ENCODE measurements at regions not wholly inside any gene's neighbourhood (a gene's known extent, or its start where the extent isn't known, plus 50 kb on each side); places are given as distances from the start of the nearest gene placed in this dataset.

DNA sequence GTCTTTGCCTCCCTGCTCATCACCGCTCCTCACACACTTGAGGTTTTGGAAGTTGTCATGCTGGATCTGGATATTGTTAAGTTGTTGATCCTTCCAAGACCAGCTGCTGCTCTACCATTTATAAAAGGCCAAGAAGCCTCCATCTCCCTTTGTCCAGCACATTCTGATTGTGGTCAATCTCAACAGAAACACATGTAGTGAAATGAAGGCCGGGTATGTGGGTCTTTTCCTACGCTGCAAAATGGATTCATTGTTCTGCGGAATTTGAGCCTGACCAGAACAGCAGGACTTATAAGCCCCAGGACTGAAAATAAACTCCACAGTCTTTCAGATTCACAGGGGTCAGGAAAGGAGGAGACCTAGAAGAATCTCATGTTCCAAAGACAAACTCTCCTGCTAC is 238.4 kb downstream of the CMPK2 start:
- FAIRE-seq (no peak), DNase-seq (ENCODE audit: low read depth, low spot score) (no peak)
- no peak for TF ChIP-seq EZH2 (IDR thresholded peaks at IDR 0.05; ENCODE audit: low read length)
- TF ChIP-seq, protein P1, sequence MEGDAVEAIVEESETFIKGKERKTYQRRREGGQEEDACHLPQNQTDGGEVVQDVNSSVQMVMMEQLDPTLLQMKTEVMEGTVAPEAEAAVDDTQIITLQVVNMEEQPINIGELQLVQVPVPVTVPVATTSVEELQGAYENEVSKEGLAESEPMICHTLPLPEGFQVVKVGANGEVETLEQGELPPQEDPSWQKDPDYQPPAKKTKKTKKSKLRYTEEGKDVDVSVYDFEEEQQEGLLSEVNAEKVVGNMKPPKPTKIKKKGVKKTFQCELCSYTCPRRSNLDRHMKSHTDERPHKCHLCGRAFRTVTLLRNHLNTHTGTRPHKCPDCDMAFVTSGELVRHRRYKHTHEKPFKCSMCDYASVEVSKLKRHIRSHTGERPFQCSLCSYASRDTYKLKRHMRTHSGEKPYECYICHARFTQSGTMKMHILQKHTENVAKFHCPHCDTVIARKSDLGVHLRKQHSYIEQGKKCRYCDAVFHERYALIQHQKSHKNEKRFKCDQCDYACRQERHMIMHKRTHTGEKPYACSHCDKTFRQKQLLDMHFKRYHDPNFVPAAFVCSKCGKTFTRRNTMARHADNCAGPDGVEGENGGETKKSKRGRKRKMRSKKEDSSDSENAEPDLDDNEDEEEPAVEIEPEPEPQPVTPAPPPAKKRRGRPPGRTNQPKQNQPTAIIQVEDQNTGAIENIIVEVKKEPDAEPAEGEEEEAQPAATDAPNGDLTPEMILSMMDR (optimal IDR thresholded peaks at IDR 0.05 in 1 of 3, IDR thresholded peaks at IDR 0.05 in 1 of 3, conservative IDR thresholded peaks at IDR 0.05 in 1 of 3; ENCODE audit: extremely low read depth in 1 of 3, insufficient read depth in 2 of 3, low read length in 3 of 3), result no peak
- Histone ChIP-seq H2AFZ (ENCODE audit: control insufficient read depth, low read length) (no peak overlapping the region), H4K20me1 (ENCODE audit: control insufficient read depth, extremely low read depth, insufficient read depth, low read length) (no peaks in the 10 kb centered on the region), H3K9me3 (ENCODE audit: control insufficient read depth, low read depth, low read length) (no peaks in the 10 kb centered on the region), H3K4me1 (ENCODE audit: control insufficient read depth, extremely low read depth, insufficient read depth, low read length) (no peaks in the 10 kb centered on the region), H3K79me2 (ENCODE audit: control insufficient read depth, insufficient read depth, low read length) (no peaks in the 10 kb centered on the region), H3K9ac (ENCODE audit: control insufficient read depth, extremely low read depth, insufficient read depth, low read length) (no peak overlapping the region), H3K4me2 (ENCODE audit: control insufficient read depth, extremely low read depth, insufficient read depth, low read depth, low read length) (no peak overlapping the region), H3K4me3 (ENCODE audit: control insufficient read depth in 2 of 3, extremely low read depth in 1 of 3, insufficient read depth in 2 of 3, low read depth in 1 of 3, low read length in 3 of 3) (no peak overlapping the region), H3K36me3 (ENCODE audit: control insufficient read depth in 2 of 2, extremely low read depth in 1 of 2, insufficient read depth in 2 of 2, low read length in 2 of 2) (no peaks in the 10 kb centered on the region), H3K27ac (ENCODE audit: control insufficient read depth, insufficient read depth, low read length) (no peak overlapping the region), H3K9me1 (ENCODE audit: control insufficient read depth, extremely low read depth, insufficient read depth, low read length) (no peaks in the 10 kb centered on the region), H3K27me3 (ENCODE audit: control insufficient read depth, extremely low read depth, insufficient read depth, low read length) (no peaks in the 10 kb centered on the region)
- dilution Hi-C loops (cut with MboI; ENCODE audit: extremely low pct_ligation_motif_present, low sequenced_read_pairs), result no loop called here

- no peaks in the 10 kb centered on the region for H3K36me3 ChIP-seq (ENCODE audit: control insufficient read depth in 2 of 2, extremely low read depth in 1 of 2, insufficient read depth in 2 of 2, low read length in 2 of 2)
- no peaks in the 10 kb centered on the region for H3K4me1 ChIP-seq (ENCODE audit: control insufficient read depth, extremely low read depth, insufficient read depth, low read length)
- H3K4me3 ChIP-seq (ENCODE audit: control insufficient read depth in 2 of 3, extremely low read depth in 1 of 3, insufficient read depth in 2 of 3, low read depth in 1 of 3, low read length in 3 of 3), result no peak overlapping the region
- dilution Hi-C loops (cut with MboI; ENCODE audit: extremely low pct_ligation_motif_present, low sequenced_read_pairs), result no loop called here
- no peak for DNase-seq (ENCODE audit: low read depth, low spot score)
- H3K9ac ChIP-seq (ENCODE audit: control insufficient read depth, extremely low read depth, insufficient read depth, low read length), result no peak overlapping the region
- H3K9me3 ChIP-seq (ENCODE audit: control insufficient read depth, low read depth, low read length), result no peaks in the 10 kb centered on the region
- no peaks in the 10 kb centered on the region for H3K27me3 ChIP-seq (ENCODE audit: control insufficient read depth, extremely low read depth, insufficient read depth, low read length)
- no peak for FAIRE-seq
- TF ChIP-seq, protein P1 (optimal IDR thresholded peaks at IDR 0.05 in 1 of 3, IDR thresholded peaks at IDR 0.05 in 1 of 3, conservative IDR thresholded peaks at IDR 0.05 in 1 of 3; ENCODE audit: extremely low read depth in 1 of 3, insufficient read depth in 2 of 3, low read length in 3 of 3), result no peak
- TF ChIP-seq EZH2 (IDR thresholded peaks at IDR 0.05; ENCODE audit: low read length), result no peak
- no peaks in the 10 kb centered on the region for H3K9me1 ChIP-seq (ENCODE audit: control insufficient read depth, extremely low read depth, insufficient read depth, low read length)
- H3K4me2 ChIP-seq (ENCODE audit: control insufficient read depth, extremely low read depth, insufficient read depth, low read depth, low read length), result no peak overlapping the region
- no peak overlapping the region for H2AFZ ChIP-seq (ENCODE audit: control insufficient read depth, low read length)
- no peaks in the 10 kb centered on the region for H4K20me1 ChIP-seq (ENCODE audit: control insufficient read depth, extremely low read depth, insufficient read depth, low read length)
- no peak overlapping the region for H3K27ac ChIP-seq (ENCODE audit: control insufficient read depth, insufficient read depth, low read length)
- no peaks in the 10 kb centered on the region for H3K79me2 ChIP-seq (ENCODE audit: control insufficient read depth, insufficient read depth, low read length)
Observed at GRCh38 chr2:6630209-6630608, 235.5 kb downstream of the CMPK2 start.
